OCI-LY1 (cell line): ENCODE measurements at regions not wholly inside any gene's neighbourhood (a gene's known extent, or its start where the extent isn't known, plus 50 kb on each side); places are given as distances from the start of the nearest gene placed in this dataset.

Source experiments
- EZH2 ChIP-seq: fragments of 200-600 bp; sonication (generic), shearing (Covaris generic); IDR thresholded peaks from 2 replicates; pipeline ENCODE4 v1.8.0; 2017; ENCODE audit warnings: borderline replicate concordance, mixed run types, mild to moderate bottlenecking, antibody characterized with exemption, low read length, moderate library complexity, mixed read lengths
- TF ChIP-seq, protein P1 (sequence below): fragments of 200-600 bp; sonication (generic), shearing (Covaris generic); IDR thresholded peaks from 2 replicates; pipeline ENCODE4 v1.5.1; 2017; ENCODE audit warnings: mild to moderate bottlenecking, antibody characterized with exemption, low read length, moderate library complexity, mixed read lengths

DNA sequence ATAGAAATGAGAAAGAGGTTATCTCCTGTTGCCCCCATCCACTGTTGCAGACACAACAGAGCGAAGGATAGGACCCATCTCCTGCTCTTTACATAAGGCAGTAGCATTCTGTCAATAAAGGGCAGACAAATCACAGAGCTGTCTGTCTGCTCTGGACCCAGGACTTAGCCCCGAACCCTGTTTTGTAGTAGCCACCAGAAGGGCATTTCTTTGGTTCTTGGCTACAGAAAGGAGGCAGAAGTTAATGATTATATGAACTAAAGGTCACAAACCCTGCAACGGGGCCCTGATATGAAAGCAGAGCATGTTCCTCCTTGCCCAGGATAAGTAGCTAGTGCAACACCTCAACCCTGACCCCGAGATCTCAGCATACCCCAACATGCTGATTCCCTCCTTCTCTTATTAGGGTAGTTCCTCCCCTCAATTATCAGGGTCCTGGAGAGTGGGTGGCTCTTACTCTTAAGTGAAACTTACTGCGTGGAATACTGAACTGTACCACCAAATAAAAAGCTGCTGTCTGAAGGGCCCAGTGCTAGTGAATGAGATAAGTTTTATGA lies 680.4 kb upstream of the SPRY2 start:
- TF ChIP-seq, protein P1, sequence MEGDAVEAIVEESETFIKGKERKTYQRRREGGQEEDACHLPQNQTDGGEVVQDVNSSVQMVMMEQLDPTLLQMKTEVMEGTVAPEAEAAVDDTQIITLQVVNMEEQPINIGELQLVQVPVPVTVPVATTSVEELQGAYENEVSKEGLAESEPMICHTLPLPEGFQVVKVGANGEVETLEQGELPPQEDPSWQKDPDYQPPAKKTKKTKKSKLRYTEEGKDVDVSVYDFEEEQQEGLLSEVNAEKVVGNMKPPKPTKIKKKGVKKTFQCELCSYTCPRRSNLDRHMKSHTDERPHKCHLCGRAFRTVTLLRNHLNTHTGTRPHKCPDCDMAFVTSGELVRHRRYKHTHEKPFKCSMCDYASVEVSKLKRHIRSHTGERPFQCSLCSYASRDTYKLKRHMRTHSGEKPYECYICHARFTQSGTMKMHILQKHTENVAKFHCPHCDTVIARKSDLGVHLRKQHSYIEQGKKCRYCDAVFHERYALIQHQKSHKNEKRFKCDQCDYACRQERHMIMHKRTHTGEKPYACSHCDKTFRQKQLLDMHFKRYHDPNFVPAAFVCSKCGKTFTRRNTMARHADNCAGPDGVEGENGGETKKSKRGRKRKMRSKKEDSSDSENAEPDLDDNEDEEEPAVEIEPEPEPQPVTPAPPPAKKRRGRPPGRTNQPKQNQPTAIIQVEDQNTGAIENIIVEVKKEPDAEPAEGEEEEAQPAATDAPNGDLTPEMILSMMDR: no peak
- TF ChIP-seq EZH2: no peak
